ENCODE measurements at regions not wholly inside any gene's neighbourhood (a gene's known extent, or its start where the extent isn't known, plus 50 kb on each side); places are given as distances from the start of the nearest gene placed in this dataset.
"Not testable (repeated sequence)": the region's sequence is repeated elsewhere in the genome, so short reads cannot be mapped to it uniquely, and the experiment has no call there.

DNA sequence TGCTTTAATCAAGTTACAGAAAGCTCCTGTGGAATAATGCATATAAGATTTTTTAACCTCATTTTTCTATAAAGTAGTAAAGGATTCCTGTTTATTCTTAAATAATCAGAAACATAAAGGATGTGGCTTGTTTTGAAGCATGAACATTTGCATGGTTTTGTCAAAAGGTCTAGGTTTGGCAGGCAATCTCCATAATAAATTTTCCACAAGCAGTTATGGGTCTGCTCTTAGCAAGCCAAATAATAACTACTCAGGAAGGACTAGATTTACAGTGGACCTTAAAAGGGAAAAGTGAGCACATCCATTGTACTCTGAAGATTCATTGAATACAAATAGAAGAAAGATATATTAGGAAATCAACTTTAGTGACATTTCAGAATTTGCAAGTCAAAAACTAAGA, 407.3 kb upstream of the CBLB start:
- no peak for DNase-seq

DNA sequence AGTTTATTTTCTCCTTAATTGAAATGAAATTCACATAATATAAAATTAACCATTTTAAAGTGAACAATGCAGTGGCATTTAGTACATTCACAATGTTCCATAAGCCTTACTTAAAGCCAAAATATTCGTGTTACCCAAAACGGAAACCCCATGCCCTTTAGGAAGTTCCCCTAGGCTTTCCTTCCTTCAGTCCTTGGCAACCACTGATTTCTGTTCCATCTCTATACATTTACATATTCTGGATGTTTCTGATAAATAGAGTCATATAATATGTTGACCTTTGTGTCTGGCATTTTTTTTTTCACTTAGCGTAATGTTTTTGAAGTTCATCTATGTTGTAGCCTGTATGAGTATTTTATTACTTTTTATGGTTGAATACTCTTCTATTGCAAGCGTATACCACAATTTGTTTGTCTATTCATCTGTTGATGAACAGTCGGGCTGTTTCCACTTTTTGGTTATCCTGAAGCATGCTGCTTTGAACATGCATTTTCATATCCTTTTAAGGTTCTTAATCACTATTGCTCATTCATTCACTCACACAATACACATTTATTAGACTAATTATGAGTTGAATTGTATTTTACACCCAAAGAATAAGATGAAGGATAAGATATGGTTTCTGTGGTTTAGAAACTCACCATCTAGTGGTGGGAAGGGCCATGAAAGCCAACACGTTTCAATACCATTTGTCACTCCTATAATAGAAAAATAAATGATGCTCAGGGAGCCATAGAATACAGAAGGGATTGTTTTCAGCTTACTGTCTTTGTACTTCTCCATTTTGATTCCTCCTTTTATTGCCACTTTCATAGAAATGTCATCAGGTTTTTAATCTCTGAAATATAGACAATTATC, 408.2 kb upstream of the CBLB start:
- peak; percentile 2 for DNase-seq

DNA sequence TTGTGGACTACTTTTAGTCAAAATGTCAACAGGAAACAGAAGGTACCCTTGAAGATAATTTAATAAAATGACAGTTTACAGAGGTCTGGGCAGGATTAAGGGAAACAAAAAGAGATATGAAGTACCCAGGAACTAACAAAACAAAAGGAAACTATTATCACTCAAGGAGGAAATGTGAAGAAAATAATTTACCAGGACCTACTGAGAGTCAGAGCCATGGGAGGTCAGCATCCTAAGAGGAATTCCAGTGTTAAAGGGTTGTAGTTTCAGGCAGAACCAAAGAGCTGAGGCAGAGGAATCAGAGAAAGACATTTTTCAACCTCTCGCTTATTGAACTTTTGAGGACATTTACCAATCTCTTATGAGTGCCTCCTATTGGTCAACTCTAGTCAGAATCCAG, 408.9 kb upstream of the CBLB start:
- no peak for DNase-seq

DNA sequence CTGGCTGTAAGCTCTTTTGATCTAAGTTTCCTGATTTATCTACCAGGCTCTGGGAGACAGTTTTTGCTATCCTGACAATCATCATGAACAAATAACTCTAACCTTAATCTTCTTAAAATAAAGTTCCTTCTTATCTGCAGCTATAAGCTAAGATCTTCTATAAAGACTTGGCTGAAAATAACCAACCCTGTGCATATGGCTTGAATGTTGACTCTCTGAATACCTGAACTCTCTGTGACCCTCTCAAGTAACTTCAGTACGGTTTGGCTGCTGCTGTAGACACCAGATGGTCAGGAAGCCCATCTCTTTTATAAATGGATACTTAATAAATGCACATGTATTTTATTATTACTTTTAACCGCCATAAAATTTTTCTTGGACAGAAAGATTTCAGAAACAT, 412.4 kb upstream of the CBLB start:
- DNase-seq = no peak

DNA sequence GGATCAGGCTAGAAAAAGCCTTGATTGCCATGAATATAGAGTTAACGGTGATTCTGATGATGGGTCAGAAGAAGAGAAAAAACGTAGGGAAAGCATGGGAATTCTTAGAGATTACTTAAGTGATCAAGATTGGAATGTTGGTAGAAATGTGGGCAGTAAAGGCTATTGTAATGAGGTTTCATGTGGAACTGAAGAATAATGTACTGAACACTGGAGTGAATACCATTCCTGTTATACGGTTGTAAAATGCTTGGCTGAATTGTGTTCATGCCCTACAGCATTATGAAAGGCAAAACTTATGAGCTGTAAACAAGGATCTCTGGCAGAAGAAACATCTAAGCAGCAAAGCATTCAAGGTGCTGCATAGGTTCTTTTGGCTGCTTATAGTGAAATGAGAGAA, 414.1 kb upstream of the CBLB start:
- DNase-seq = no peak

DNA sequence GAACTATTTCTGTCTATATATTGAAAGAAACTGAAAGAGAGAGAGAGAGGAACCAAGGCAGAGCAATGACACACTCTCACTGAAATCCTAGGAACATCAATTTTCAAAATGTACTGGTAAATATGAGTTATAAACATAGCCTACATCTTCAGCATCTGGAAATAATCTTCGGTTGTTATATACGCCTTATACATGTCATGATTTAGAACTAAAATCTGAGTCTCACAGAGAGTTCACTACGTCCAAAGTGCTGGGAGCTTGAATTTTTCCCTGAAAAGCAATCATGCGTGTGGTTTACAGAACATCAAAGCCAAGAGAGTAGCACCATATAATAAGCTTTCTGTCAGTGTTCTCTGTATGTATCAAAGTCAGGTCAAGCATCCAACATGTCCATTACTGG, 420.0 kb upstream of the CBLB start:
- DNase-seq = no peak

DNA sequence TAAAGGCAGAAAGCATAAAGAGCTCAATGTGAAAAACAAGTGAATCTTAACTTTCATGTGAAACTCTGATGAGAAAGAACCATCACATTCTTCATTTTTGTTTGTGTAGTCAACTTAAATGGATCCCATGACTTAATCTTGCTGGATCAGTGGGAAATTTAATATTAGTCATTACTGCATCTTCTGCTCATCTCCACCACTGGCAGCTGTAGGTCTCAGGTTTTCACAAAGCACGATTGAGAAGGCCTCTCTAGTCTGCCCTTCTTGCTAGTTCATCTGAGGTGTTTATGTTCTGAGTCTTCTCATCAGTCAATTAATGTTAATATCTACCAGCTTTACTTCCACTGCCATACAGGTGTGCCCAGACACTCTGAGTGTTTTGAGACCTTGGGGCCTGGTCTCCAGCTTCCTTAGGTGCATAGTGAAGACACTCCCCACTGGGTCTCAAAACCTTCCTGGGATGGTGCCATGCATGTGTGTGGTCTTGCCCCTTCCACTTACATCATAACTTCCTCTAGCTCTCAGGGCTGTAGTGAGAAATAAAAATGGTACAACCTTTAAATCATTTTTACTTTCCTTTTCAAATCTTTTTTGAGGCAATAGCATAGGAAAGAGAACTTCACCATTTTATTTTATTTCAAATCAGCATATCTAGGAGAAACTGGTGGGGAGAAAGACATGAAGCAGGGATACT, 421.6 kb upstream of the CBLB start:
- DNase-seq = peak; percentile 1

DNA sequence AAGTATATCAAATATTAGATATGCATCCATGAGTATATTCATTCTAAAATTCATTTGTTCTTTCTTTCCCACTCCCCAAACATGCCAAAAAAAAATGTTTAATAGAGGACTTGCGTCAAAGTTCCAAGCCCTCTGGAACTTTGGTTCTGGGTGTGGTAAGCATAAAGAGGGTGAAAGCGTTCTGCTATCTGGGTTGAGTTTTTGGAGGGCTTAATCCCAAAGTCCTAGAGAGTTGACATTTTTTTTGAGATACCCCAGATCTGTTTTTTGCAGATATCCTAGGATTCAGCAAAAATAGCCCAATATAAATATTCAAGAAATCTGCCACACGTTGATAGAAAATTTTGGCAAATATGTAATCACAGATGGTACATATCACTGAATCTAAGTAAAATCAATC, 424.3 kb upstream of the CBLB start:
- DNase-seq = no peak

DNA sequence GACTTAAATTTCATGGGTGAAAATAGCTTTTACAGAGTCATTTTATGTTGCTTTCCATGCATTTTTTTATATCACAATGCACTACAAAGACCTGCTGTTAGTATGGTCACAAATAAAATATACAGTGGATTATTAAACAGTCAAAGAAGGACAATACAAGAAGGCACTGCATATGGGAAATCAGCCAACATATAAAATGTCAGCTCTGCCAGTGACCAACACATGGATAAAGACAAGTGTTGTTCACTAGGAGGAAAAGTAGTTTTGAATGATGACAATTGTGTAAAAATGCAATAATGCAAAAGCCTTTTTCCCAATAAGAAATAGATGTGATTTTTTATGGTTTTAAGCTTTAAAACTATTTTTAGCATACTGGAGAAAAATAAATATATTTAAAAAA, 425.3 kb upstream of the CBLB start:
- DNase-seq = no peak

DNA sequence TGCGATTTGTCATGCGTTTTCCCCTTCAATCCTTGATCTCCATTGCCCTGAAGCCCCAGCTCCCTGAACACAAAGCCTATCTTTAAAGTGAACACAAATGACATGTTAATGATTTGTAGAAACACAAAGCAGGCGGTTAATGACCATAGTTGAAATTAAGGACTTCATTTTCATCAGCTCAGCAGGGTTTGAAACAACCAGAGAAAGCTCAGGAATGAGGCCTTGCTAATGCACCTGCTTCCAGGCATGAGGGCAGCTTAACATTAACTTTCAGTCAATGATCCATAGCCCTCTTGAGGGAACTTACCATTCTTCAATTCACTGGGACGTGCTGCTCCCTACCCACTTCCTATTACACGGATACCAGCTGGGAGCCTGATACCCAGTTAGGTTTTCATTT, 427.2 kb upstream of the CBLB start:
- no peak for DNase-seq

DNA sequence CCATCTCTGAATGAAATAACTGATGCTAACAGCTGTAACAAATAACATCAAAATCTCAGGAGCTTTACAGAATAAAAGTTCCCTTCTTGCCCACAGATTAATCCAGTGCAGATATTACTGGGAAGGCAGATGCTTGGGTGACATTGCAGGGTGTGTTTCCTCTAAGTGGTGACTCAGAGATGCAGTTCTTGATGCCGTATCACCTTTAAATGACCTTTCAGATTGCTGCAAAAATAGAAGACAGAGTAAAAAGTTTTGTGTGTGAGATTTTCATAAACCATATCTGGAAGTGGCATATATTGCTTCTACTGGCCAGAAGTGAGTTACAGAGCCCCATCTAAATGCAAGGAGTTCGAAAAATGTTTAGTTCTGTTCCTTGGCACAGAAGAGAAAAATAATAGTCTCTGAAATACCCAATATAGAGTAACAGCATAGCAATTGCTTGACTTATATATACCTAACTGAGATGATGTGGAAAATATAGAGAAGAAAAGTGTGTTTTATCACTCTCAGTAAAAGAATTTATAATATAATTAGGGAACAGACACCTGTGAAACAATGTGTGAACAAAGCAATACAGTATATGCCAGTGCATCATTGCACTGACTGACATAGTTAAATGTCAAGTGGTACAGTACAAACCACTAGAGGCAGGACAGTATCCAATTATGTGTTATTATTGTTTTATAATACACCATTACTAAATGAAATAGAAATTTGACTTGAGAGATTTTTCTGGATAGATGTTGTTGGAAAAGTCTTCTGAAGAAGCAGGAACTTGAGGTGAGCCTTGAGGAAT, 430.7 kb upstream of the CBLB start:
- no peak for DNase-seq

DNA sequence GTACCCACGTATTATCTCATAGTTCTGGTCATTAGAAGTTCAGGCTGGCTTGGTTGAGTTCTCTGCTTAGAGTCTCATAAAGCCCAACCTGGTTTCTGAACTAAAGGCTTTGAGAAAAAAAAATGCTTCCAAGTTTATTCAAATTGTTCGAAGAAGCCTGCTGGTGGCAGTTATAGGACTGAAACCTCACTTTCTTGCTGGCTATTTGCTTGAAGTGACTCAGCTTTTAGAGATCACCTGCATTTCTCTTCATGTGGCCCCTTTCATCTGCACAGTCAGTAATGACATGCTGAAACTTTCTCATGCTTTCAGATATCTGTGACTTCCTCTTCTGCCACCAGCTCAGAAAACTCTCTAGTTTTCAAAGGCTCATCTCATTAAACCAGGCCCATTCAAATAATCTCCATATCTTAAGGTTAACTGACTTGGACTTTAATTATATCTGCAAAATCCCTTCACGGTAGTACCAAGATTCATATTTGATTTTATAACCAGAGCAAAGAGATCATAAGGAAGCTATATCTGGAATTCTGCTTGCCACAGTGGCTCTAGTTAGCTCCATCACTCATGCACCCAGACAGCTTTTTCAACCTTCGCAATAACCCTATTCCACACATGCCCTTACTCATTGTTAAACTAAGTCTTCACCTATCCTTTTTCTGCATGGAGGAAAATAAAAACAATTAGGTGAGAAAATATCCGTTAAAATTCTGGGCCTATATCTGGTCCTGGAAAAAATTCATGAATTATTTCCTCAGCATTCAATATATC, 433.8 kb upstream of the CBLB start:
- peak; percentile 21 for DNase-seq

DNA sequence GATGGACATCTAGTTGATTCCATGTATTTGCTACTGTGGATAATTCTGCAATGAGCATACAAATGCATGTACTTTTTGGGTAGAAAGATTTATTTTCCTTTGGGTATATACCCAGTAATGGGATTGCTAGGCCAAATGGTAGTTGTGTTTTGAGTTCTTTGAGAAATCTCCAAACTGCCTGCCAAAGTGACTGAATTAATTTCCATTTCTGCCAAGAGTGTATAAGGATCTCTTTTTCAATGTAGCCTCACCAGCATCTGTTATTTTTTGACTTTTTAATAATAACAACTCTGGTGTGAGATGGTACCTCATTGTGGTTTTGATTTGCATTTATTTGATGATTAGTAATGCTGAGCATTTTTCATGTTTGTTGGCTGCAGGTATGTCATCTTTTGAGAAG, 435.0 kb upstream of the CBLB start:
- DNase-seq = no peak

DNA sequence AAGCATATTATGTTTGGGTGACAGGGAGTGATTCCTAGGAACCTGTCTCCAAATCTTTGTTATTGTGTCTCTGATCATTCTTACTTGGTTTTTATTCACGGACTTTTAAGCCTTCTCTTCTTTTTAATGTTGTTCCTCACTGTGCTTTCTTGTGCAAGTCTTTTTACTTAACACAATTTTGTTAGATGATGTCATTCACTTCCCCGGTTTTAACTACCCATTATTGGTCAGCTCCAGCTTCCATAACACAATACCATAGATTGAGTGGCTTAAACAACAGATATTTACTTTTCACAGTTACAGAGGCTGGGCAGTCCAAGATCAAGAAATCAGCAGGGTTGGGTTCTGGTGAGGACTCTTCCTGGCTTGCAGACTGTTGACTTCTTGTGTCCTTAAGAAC, 436.3 kb upstream of the CBLB start:
- DNase-seq = no peak

DNA sequence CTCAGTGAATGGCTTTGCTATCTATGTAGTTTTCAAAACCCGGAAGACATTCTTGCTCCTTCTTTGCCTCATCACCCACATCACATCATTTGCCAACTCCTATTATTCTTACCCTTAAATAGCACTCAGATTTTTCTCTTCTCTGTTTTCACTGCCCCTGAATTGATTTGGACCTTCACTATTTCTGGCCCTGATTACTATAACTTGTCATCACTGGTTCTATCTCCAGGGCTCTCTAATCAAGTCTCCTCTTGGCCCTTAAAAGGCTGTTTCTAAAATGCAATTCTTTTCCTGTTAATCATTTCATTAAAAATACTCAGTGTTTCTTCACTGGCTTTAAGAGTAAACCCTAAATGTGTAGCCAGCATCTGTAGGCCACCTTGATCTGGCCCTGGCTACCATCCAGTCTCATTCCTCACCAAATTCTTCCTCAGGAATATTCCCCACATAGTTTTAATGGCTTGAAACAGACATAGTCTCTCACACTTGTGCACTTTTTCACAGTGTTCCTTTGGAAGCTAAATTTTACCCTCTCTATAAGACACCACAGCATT, 437.1 kb upstream of the CBLB start:
- no peak for DNase-seq

DNA sequence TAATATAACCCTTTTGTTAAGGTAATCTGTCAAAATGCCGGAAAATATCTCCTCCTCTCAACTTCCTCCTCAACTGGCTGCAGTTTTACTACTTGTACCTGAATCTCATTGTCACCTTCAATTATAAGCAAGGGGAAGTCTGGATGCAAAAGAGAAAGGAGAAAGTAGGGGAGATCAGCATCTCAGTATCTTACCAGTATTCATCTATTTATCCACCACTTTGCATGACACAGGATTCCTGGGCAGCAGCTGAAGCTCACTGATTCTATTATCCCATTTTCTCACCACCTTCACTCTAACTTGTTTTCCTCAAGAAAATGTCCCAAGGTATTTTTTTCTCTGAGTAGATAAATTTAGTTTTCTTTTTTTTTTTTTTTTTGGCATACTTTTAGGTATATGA, 440.5 kb upstream of the CBLB start:
- no peak for DNase-seq

DNA sequence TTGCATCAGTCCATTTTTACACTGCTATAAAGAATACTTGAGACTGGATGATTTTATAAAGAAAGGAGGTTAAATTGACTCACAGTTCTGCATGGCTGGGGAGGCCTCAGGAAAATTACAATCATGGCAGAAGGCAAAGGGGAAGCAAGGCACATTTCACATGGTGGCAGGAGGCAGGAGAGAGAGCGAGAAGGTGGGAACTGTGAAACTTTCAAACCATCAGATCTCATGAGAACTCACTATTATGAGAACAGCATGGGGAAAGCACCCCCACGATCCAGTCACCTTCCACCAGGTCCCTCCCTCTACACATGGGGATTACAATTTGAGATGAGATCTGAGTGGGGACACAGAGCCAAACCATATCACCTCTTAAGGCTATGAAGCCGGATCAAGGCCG, 441.0 kb upstream of the CBLB start:
- DNase-seq = not testable (repeated sequence)

DNA sequence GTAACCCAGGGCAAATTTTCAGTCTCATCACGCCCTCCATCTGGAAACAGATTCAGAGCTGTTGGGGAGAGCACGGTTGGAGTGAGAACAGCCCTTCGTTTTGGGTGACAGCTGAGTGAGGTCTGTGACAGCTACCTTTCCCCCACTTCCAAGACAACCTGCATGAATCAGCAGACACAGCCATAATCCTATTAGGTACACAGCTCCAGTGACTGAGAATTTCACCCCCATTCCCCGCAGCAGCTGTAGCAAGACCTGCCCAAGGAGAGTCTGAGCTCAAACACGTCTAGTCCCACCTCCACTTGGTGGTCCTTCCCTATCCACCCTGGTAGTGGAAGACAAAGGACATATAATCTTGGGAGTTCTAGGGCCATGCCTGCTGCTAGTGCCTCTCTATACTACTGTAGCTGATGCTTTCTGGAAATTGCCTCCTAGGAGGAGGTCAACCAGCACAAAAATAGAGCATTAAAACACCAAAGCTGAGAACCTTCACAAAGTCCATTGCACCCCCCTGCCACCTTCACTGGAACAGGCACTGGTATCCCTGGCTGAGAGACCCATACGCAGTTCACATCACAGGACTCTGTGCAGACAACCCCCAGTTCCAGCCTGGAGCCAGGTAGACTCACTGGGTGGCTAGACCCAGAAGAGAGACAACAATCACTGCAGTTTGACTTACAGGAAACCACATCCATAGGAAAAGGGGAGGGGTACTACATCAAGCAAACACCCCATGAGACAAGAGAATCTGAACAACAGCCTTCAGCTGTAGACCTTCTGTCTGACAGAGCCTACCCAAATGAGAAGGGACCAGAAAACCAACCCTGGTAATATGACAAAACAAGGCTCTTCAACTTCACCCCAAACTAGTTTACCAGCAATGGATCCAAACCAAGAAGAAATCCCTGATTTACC, 448.6 kb upstream of the CBLB start:
- DNase-seq = no peak

DNA sequence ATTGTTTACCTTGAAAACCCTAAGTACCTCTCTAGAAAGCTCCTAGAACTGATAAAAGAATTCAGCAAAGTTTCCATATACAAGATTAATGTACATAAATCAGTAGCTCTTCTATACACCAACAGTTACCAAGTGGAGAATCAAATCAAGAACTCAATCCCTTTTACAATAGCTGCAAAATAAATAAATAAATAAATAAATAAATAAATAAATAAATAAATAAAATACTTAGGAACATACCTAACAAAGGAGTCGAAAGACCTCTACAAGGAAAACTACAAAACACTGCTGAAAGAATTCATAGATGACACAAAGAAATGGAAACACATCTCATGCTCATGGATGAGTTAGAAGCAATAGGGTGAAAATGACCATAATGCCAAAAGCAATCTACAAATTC, 452.6 kb upstream of the CBLB start:
- DNase-seq = not testable (repeated sequence)

DNA sequence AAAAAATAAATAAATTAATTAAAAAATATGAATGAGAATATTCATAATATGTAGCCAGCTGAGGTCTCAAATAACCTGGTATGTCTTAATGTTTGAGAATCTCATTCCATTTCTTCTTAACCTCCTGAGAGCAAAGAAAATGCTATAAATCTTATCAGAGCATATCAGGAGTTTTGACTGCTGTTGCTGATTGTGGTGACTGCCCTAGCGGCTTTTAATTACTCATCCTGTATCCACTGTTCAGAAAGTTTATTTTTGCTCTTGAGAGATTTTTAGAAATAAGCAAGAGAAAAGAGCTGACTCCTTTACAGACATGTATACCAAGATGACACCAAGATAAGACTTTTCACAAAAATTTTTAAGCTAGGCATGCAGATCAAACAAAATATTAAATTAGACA, 454.8 kb upstream of the CBLB start:
- DNase-seq = no peak

DNA sequence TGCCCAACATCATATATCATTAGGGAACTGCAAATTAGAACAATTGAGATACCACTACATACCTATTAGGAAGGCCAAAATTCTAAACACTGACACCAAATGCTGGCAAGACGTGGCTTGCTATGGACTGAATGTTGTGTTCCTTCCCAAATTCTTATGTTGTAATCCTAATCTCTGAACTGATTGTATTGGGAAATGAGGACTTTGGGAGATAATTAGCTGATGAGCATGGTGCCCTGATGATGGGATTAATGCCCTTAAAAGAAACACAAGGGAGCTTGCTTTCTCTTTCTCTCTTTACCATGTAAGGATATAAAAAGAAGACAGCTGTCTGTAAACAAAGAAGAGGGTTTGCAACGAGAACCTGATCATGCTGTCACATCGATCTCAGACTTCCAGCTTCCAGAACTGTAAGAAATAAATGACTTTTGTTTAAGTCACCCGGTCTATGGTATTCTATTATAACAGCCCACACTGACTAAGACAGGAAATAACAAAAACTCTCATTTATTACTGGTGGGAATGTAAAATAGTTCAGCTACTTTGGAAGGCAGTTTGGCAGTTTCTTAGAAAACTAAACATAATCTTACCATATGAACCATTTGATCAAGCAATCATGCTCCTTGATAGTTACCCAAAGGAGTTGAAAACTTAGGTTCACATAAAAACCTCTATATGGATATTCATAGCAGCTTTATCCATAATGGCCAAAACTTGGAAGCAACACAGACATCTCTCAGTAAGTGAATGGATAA, 458.3 kb upstream of the CBLB start:
- DNase-seq = no peak

All from hematopoietic multipotent progenitor cell treated with erythropoietin and hydrocortisone succinate and interleukin-3 and kit ligand, for 4 days (in vitro differentiated cells).